ENCODE measurements at regions not wholly inside any gene's neighbourhood (a gene's known extent, or its start where the extent isn't known, plus 50 kb on each side); places are given as distances from the start of the nearest gene placed in this dataset.

DNA sequence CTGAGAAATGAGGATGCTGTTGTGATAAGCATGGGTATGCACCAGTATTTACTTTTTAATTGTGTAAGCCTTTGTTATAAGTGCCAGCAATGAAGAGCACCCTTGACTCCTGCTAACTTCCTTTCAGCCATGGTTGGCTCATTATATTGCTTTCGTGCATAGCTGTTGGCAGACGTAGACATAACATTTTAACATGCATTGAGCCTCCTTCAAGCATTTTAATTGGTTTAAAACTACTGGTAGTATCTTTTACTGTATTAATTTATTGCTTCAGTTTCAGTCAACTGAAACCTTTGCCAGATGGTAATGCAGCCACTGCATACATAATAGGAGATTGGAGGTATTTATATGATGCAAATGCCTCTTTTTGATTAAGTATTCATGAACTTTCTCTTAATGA lies 1285.4 kb downstream of the PCDH18 start:
- intact Hi-C loops (cut with DNase I), result no loop called here
- Histone ChIP-seq H3K9me3 (no peaks in the 10 kb centered on the region), H3K27ac (no peak overlapping the region), H3K4me3 (no peak overlapping the region), H3K36me3 (no peaks in the 10 kb centered on the region), H3K4me1 (no peaks in the 10 kb centered on the region), H3K27me3 (no peaks in the 10 kb centered on the region)
- no peak for DNase-seq
- WGBS, 2 donors, result 10 to 54% methylated on average over 2 of the region's 2 CpGs
- TF ChIP-seq POLR2AphosphoS5 (IDR thresholded peaks at IDR 0.05), result no peak
- TF ChIP-seq, protein P1, sequence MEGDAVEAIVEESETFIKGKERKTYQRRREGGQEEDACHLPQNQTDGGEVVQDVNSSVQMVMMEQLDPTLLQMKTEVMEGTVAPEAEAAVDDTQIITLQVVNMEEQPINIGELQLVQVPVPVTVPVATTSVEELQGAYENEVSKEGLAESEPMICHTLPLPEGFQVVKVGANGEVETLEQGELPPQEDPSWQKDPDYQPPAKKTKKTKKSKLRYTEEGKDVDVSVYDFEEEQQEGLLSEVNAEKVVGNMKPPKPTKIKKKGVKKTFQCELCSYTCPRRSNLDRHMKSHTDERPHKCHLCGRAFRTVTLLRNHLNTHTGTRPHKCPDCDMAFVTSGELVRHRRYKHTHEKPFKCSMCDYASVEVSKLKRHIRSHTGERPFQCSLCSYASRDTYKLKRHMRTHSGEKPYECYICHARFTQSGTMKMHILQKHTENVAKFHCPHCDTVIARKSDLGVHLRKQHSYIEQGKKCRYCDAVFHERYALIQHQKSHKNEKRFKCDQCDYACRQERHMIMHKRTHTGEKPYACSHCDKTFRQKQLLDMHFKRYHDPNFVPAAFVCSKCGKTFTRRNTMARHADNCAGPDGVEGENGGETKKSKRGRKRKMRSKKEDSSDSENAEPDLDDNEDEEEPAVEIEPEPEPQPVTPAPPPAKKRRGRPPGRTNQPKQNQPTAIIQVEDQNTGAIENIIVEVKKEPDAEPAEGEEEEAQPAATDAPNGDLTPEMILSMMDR (IDR thresholded peaks at IDR 0.05), result no peak

DNA sequence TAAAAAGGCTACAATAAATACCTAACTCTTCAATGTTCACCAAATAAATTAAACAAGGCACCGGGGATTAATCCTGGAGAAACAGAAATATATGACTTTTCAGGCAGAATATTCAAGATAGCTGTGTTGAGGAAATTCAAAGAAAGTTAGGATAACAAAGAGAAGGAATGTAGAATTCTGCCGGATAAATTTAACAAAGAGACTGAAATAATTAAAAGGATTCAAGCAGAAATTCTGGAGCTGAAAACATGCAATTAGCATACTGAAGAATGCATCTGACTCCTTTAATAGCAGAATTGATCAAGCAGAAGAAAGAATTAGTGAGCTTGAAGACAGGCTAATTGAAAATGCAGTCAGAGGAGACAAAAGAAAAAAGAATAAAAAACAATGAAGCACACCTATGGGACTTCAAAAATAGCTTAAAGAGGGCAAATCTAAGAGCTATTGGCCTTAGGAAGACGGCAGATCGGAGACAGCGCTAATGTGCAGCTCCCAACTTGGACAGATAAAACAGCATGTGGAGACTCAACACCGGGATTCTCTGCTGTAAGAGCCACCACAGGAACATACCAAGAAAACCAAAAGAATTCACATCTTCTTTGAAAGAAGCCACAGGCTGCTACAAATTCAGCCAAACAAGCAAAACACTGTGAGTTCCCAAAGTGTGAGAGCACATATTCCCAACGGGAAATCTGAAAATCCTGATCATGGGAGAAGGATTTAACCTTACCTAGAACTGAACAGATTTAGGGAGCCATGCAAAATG lies 1290.9 kb downstream of the PCDH18 start:
- Histone ChIP-seq H3K4me3 (no peak overlapping the region), H3K36me3 (no peaks in the 10 kb centered on the region), H3K4me1 (no peaks in the 10 kb centered on the region), H3K27ac (no peak overlapping the region), H3K27me3 (no peaks in the 10 kb centered on the region), H3K9me3 (no peaks in the 10 kb centered on the region)
- DNase-seq, result no peak
- TF ChIP-seq POLR2AphosphoS5 (IDR thresholded peaks at IDR 0.05) (no peak), POLR2A (IDR thresholded peaks at IDR 0.05) (no peak), EP300 (IDR thresholded peaks at IDR 0.05) (no peak)
- TF ChIP-seq, protein P1 (IDR thresholded peaks at IDR 0.05), result no peak
- WGBS, 2 donors, result 86 to 90% methylated on average over 7 of the region's 7 CpGs
- intact Hi-C loops (cut with DNase I), result no loop called here

DNA sequence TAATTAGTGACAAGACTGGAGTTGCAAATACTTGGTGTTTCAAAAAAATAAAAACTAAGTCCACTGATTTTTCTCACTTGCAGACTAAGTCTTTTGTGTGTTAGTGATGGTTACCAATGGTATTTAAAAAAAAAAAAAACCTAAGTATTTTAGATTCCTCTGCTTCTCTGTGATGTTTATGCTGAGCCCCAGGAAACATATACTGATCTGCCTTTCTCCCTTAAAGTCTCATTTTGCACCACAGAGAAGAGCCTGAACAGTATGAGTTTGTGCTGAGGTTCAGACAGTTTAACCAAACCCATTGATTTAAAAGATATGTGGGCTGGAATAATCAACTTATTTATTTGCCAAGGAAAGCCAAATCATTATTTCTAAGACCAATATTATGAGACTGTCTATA lies 1305.0 kb downstream of the PCDH18 start:
- Histone ChIP-seq H3K4me3 (no peak overlapping the region), H3K36me3 (no peaks in the 10 kb centered on the region), H3K27me3 (no peaks in the 10 kb centered on the region), H3K9me3 (no peaks in the 10 kb centered on the region), H3K4me1 (no peaks in the 10 kb centered on the region), H3K27ac (no peak overlapping the region)
- DNase-seq, result no peak
- TF ChIP-seq EP300 (IDR thresholded peaks at IDR 0.05) (no peak), POLR2AphosphoS5 (IDR thresholded peaks at IDR 0.05) (no peak), POLR2A (IDR thresholded peaks at IDR 0.05) (no peak)
- TF ChIP-seq, protein P1 (IDR thresholded peaks at IDR 0.05), result no peak
- intact Hi-C loops (cut with DNase I), result no loop called here

DNA sequence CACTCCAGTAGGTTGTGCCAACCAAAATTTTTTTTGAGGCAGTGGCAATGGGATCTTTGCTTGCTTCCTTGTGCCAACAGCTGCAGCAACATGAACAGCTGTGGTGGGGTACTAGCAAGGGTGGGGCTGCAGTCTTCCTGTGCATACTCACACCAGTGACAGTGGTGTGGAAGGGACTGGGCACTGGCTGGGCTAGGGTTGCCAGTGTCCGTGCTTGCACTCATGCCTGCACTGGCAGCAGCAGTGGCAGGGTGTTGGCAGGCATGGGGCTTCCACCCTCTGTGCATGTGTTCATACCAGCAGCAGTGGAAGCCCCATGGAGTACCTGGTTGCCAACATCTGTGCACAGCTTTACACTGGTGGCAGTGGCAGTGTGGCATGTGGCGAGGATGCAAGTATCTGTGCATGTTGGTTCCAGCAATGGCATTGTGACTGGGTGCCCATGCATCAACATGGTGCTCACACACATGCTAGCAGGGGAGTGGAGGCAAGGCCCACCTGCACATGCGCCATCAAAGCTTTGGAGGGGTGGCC lies 1312.6 kb downstream of the PCDH18 start:
- H3K9me3 ChIP-seq, result no peaks in the 10 kb centered on the region
- TF ChIP-seq POLR2AphosphoS5 (IDR thresholded peaks at IDR 0.05) (no peak), EP300 (IDR thresholded peaks at IDR 0.05) (no peak), POLR2A (IDR thresholded peaks at IDR 0.05) (no peak)
- TF ChIP-seq, protein P1 (IDR thresholded peaks at IDR 0.05), result no peak
- no peaks in the 10 kb centered on the region for H3K36me3 ChIP-seq
- WGBS, 2 donors, result 85 to 92% methylated on average over 3 of the region's 3 CpGs
- no peak for DNase-seq
- intact Hi-C loops (cut with DNase I), result no loop called here
- no peak overlapping the region for H3K4me3 ChIP-seq
- no peaks in the 10 kb centered on the region for H3K27me3 ChIP-seq
- no peak overlapping the region for H3K27ac ChIP-seq
- no peaks in the 10 kb centered on the region for H3K4me1 ChIP-seq

DNA sequence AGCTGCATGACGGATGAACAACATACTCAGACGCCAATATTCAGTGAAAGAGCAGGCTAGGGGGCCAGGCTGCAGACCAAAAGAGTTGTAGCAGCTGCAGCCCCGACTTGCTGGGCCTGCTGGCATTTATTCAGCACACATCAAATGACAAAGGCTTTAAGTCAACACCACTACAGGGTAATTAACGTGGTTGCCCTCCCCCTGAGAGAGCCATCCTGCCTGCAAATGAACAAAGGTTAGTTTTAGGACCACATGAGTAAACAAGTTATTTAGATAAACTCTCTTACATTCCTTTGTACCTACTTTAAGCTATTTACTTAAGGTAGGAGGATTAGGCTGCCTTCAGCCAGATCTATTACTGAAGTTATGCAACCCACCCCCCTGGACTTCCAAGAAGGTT lies 1329.1 kb downstream of the PCDH18 start:
- WGBS, 2 donors, result 47 to 60% methylated on average over 4 of the region's 4 CpGs
- intact Hi-C loops (cut with DNase I), result no loop called here
- no peak for TF ChIP-seq POLR2A (IDR thresholded peaks at IDR 0.05)
- no peak for TF ChIP-seq POLR2AphosphoS5 (IDR thresholded peaks at IDR 0.05)
- TF ChIP-seq EP300 (IDR thresholded peaks at IDR 0.05), result no peak
- TF ChIP-seq, protein P1 (IDR thresholded peaks at IDR 0.05), result no peak

More for the DNA sequence above, 1329.1 kb downstream of the PCDH18 start:
- DNase-seq, result no peak
- Histone ChIP-seq H3K9me3 (no peaks in the 10 kb centered on the region), H3K4me1 (no peaks in the 10 kb centered on the region), H3K27ac (no peak overlapping the region), H3K36me3 (no peaks in the 10 kb centered on the region), H3K27me3 (no peaks in the 10 kb centered on the region), H3K4me3 (no peak overlapping the region)
